PC-3 (cell line): ENCODE measurements at regions not wholly inside any gene's neighbourhood (a gene's known extent, or its start where the extent isn't known, plus 50 kb on each side); places are given as distances from the start of the nearest gene placed in this dataset.

Source experiments
- ATAC-seq: fragments of 200-7000 bp; cut with Tn5 transposase; 2 replicates; pipeline ENCODE4 v1.9.1; 2020; ENCODE audit warnings: mild to moderate bottlenecking, moderate library complexity
- BruUV-seq: library from RNA; stranded (reverse); fragments of 400-500 nt; replicated peaks from 2 replicates; lab custom pipeline; 2021; lab: Mats Ljungman, UMichigan
- CTCF ChIA-PET: fragments of 300-600 bp; sonication (Branson Sonifier 250); formaldehyde crosslinking; loops from one replicate; lab custom pipeline; 2022; ENCODE audit warnings: antibody characterized with exemption; lab: Charles Lee
- POLR2A ChIA-PET: fragments of 300-600 bp; sonication (Branson Sonifier 250); formaldehyde crosslinking; loops from one replicate; lab custom pipeline; 2022; ENCODE audit warnings: antibody characterized with exemption; ENCODE audit not compliant: unreplicated experiment; lab: Charles Lee
- DNase-seq: peaks from one replicate; pipeline ENCODE4 v3.0.0-alpha.2; 2015
- H2AFZ ChIP-seq: fragments of 300-600 bp; sonication (generic); 2 replicates; pipeline ENCODE4 v1.6.0; 2016; ENCODE audit warnings: antibody characterized with exemption, low read length
- H3F3A ChIP-seq: fragments of 300-600 bp; sonication (generic); one replicate; pipeline ENCODE4 v1.6.0; 2017; ENCODE audit warnings: antibody characterized with exemption, low read length, control low read depth, mild to moderate bottlenecking; ENCODE audit not compliant: unreplicated experiment
- H3K27ac ChIP-seq: fragments of 300-600 bp; sonication (generic); 2 replicates; pipeline ENCODE4 v1.5.1; 2016; ENCODE audit warnings: mild to moderate bottlenecking, low read length
- H3K27me3 ChIP-seq: fragments of 300-600 bp; sonication (generic); 2 replicates; pipeline ENCODE4 v1.6.1; 2016; ENCODE audit warnings: low read length, mixed read lengths
- H3K36me3 ChIP-seq: fragments of 300-600 bp; sonication (generic); 2 replicates; pipeline ENCODE4 v1.6.1; 2016; ENCODE audit warnings: low read depth, mixed run types, low read length, mixed read lengths
- H3K4me1 ChIP-seq: fragments of 300-600 bp; sonication (generic); 2 replicates; pipeline ENCODE4 v1.5.1; 2016; ENCODE audit warnings: low read length; ENCODE audit not compliant: insufficient read depth
- H3K4me2 ChIP-seq: fragments of 300-600 bp; sonication (generic); 2 replicates; pipeline ENCODE4 v1.6.0; 2016; ENCODE audit warnings: low read length
- H3K4me3 ChIP-seq: fragments of 300-600 bp; sonication (generic); 2 replicates; pipeline ENCODE4 v1.5.1; 2016; ENCODE audit warnings: mild to moderate bottlenecking, low read length, mixed read lengths
- H3K79me2 ChIP-seq: fragments of 300-600 bp; sonication (generic); 2 replicates; pipeline ENCODE4 v1.6.1; 2017; ENCODE audit warnings: low read length, mixed read lengths
- H3K9ac ChIP-seq: fragments of 300-600 bp; sonication (generic); 2 replicates; pipeline ENCODE4 v1.6.0; 2016; ENCODE audit warnings: mild to moderate bottlenecking, low read length
- H3K9me2 ChIP-seq: fragments of 300-600 bp; sonication (generic); replicated peaks from 2 replicates; pipeline ENCODE4 v1.6.1; 2016; ENCODE audit warnings: mixed run types, low read length, mixed read lengths
- H3K9me3 ChIP-seq: fragments of 300-600 bp; sonication (generic); 2 replicates; pipeline ENCODE4 v1.6.1; 2016; ENCODE audit warnings: low read length, mixed read lengths
- H4K20me1 ChIP-seq: fragments of 300-600 bp; sonication (generic); 2 replicates; pipeline ENCODE4 v1.6.1; 2016; ENCODE audit warnings: low read length, mixed read lengths
- CTCF ChIP-seq: fragments of 300-600 bp; sonication (generic); conservative IDR thresholded peaks from 2 replicates; pipeline ENCODE4 v1.5.1; 2017; ENCODE audit warnings: antibody characterized with exemption, low read depth, mild to moderate bottlenecking, low read length
- EZH2 ChIP-seq: fragments of 300-600 bp; sonication (generic); IDR thresholded peaks from one replicate; pipeline ENCODE4 v1.6.1; 2017; ENCODE audit warnings: antibody characterized with exemption, mild to moderate bottlenecking, low read length; ENCODE audit not compliant: unreplicated experiment
- EZH2phosphoT487 ChIP-seq: fragments of 300-600 bp; sonication (generic); IDR thresholded peaks from 2 replicates; pipeline ENCODE4 v1.6.1; 2018; ENCODE audit warnings: mild to moderate bottlenecking, antibody characterized with exemption, low read length, borderline replicate concordance
- intact Hi-C: fragments of 100-400 bp; cut with micrococcal nuclease; formaldehyde crosslinking; loops from 2 replicates; pipeline ENCODE4 v1.9.0; 2023

GRCh38 chr3:99515891-99516290 lies 122.5 kb upstream of the COL8A1 start:
- ChIA-PET POLR2A (no interaction called here), CTCF (no interaction called here)
- Histone ChIP-seq H3K27ac (no peak overlapping the region), H3K9me3 (no peaks in the 10 kb centered on the region), H3K27me3 (no peaks in the 10 kb centered on the region), H3K36me3 (no peaks in the 10 kb centered on the region), H3K9ac (no peak overlapping the region), H3K4me1 (peaks cover 16% of the 10 kb centered on the region), H4K20me1 (no peaks in the 10 kb centered on the region), H3K79me2 (no peaks in the 10 kb centered on the region), H3K4me3 (no peak overlapping the region), H3K4me2 (no peak overlapping the region), H2AFZ (no peak overlapping the region), H3F3A (no peaks in the 10 kb centered on the region), H3K9me2 (no peaks in the 10 kb centered on the region)
- no peak for TF ChIP-seq CTCF
- no peak for TF ChIP-seq EZH2phosphoT487
- no peak for TF ChIP-seq EZH2
- DNase-seq (no peak), ATAC-seq (no peak)
- intact Hi-C loops = no loop called here
- BruUV-seq = no TSS peak

GRCh38 chr3:99509224-99509623 lies 129.2 kb upstream of the COL8A1 start:
- H3K4me1 ChIP-seq = no peaks in the 10 kb centered on the region
- H3K36me3 ChIP-seq = no peaks in the 10 kb centered on the region
- no peak overlapping the region for H3K9ac ChIP-seq
- H3K4me3 ChIP-seq = no peak overlapping the region
- no peaks in the 10 kb centered on the region for H3K27me3 ChIP-seq
- no peaks in the 10 kb centered on the region for H4K20me1 ChIP-seq
- POLR2A ChIA-PET = no interaction called here
- H3F3A ChIP-seq = no peaks in the 10 kb centered on the region
- no peaks in the 10 kb centered on the region for H3K79me2 ChIP-seq
- H3K9me3 ChIP-seq = no peaks in the 10 kb centered on the region
- BruUV-seq = no TSS peak
- no peak overlapping the region for H2AFZ ChIP-seq
- ATAC-seq (no peak), DNase-seq (no peak)
- CTCF ChIA-PET = no interaction called here
- H3K27ac ChIP-seq = no peak overlapping the region
- H3K4me2 ChIP-seq = no peak overlapping the region
- no peak for TF ChIP-seq EZH2phosphoT487
- H3K9me2 ChIP-seq = no peaks in the 10 kb centered on the region
- intact Hi-C loops = no loop called here

- intact Hi-C loops = no loop called here
- POLR2A ChIA-PET = no interaction called here
- DNase-seq (no peak), ATAC-seq (no peak)
- Histone ChIP-seq H3K9ac (no peak overlapping the region), H3K4me3 (no peak overlapping the region), H3K27ac (no peak overlapping the region), H2AFZ (no peak overlapping the region), H3K27me3 (no peaks in the 10 kb centered on the region), H4K20me1 (no peaks in the 10 kb centered on the region), H3K4me1 (peaks cover 4% of the 10 kb centered on the region), H3K36me3 (no peaks in the 10 kb centered on the region), H3F3A (no peaks in the 10 kb centered on the region), H3K9me3 (no peaks in the 10 kb centered on the region), H3K4me2 (no peak overlapping the region), H3K79me2 (no peaks in the 10 kb centered on the region), H3K9me2 (no peaks in the 10 kb centered on the region)
- CTCF ChIA-PET = no interaction called here
- BruUV-seq = no TSS peak
- TF ChIP-seq EZH2phosphoT487 (no peak), EZH2 (no peak), CTCF (no peak)
Observed at GRCh38 chr3:99508191-99508590, 130.2 kb upstream of the COL8A1 start.
